HG02763 (cell line): ENCODE measurements at regions not wholly inside any gene's neighbourhood (a gene's known extent, or its start where the extent isn't known, plus 50 kb on each side); places are given as distances from the start of the nearest gene placed in this dataset.
"Not testable (repeated sequence)": the region's sequence is repeated elsewhere in the genome, so short reads cannot be mapped to it uniquely, and the experiment has no call there.

ENCODE experiments used
- ATAC-seq: cut with Tn5 transposase; IDR thresholded peaks from one replicate; pipeline ENCODE4 v1.9.1; 2021; ENCODE audit warnings: mild to moderate bottlenecking, moderate library complexity; ENCODE audit not compliant: unreplicated experiment

DNA sequence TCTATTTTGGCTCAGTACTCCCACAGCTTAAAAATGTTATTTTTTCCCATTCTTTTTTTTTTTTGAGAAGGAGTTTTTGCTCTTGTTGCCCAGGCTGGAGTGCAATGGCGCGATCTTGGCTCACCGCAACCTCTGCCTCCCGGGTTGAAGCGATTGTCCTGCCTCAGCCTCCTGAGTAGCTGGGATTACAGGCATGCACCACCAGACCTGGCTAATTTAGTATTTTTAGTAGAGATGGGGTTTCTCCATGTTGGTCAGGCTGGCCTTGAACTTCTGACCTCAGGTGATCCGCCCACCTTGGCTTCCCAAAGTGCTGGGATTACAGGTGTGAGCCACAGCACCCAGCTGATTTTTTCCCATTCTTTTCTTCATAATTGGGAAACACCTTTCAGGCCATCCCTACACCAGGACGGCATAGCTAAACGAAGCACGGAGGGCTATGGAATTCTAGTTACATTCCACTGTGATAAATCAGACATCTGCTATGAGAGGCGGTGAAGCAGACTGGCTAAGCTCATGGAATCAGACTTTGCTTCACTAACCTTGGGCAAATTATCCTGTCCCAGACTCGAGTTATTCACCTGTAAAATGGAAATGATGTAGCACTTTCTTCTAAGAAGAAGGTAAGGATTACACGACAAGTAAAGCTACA lies 68.7 kb upstream of the ZFAND5 start:
- ATAC-seq = not testable (repeated sequence)

DNA sequence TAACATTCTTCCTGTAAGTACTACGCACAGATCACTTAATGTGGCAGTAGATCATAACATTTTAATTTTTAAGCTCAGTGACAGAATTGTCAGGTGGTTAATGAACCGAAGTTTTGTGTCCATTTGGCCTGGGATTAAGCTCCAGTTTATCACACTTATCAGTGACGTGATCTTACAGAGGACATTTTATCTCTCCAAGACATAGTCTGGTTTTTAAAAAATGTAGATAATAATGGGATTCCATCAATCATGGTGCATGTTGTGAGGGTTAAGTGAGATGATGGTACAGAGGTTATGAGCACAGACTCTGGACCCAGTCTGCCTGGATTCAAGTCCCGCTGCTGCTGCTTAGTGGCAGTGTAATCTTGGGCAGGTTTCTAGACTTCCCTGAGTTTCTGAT lies 66.0 kb upstream of the ZFAND5 start:
- ATAC-seq = no peak

DNA sequence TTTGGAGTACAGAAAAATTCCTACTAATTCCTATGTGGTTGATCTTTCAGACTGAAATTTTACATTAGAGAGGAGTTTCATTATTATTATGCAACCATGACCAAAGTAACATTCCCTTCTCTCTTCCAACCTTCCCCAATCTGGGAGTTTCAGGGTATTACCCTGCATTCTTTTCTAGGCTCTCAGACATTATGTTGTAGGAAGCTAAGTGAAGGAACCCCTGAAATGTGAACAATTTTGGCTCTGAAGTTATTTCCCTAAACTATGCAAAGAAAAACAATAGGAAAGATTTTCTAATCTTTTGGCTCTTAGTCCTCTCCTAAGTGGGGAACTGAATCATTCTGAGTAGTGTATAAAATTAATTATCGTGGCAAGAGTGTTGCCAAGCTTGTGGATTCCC lies 63.3 kb upstream of the ZFAND5 start:
- ATAC-seq = no peak

DNA sequence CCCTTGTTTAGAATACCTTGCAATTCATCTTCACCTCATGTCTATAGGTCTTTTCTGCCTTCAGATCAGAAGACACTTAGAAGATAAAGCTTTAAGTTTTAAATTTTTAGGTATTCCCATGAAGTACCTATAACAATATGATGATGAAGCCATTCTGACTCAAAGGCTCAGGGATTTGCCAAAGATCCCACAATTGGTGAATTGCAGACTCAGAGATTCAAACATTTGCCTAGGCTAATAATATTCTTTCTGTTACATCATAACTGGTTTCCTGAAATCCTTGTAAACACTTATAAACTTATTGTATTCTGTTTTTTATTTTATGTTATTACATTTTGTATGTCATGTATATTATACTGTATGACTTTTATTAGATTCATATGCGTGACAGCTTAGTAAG lies 62.8 kb upstream of the ZFAND5 start:
- no peak for ATAC-seq

DNA sequence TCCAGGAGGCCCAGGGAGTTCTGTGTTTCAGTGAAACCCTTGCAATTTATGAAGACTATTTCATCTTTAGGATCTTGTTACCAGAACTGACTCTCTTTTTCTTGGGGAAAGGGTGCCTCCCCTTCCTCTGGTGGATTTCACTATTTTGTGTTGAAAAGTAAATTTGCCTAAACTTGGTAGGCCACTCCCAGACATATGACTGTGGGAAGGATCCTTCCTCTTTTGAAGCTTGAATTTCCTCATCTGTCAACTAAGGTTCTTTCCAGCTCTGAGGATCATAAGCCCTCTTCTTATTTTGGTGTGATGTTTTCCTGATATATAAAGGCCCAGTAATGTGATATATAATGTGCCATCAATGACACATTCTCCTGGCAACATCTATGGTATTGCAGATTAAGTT lies 59.1 kb upstream of the ZFAND5 start:
- no peak for ATAC-seq

DNA sequence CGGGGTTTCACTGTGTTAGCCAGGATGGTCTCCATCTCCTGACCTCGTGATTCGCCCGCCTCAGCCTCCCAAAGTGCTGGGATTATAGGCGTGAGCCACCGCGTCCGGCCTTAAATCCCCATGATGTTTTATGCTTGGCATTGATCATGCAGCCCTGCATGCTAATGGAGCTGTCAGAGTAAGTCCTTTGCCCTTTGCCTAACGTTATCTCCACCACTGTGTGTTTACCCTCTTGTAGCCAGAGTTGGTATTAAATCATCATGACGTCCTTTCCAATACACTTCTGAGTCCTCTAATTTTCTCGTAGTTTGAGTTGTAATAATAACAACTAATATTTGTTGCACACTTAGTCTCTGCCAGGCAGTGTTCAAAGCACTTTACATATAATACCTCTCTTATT lies 57.2 kb upstream of the ZFAND5 start:
- ATAC-seq = no peak

DNA sequence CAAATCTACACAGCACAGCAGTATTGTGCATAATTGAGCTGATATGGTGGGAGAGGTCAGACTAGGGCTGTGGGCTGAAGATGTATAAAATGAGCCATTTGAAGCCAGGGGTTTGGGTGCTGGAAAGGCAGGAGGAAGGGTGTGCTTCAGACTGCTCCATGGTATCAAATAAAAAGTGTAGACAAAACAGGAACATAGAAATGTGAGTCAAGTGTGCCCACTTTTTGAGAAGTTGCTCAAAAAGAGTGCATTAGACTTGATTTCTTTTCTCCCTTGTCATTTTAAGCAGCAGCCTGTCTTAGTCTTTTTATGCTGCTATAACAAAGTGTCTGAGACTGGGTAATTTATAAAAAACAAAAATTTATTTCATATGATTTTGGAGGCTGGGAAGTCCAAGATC lies 55.8 kb upstream of the ZFAND5 start:
- ATAC-seq = no peak

DNA sequence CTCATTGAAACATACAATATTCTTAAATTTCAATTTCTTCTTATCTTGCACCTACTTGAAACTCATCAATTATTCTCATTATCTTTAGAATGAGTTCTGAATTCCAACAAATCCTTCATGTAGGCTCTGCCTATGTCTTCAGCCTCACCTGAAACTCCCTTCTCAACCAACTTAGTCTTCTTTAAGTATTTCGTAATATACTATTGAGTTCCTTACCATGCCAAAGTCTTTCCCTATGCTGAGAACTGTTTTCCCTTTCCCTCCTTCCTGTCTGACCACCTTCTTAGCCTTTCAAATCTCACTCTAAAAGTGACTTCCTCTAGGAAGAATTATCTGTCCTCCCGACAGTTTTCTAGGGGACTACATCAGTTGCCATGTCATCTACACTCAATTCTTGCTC lies 50.9 kb upstream of the ZFAND5 start:
- ATAC-seq = no peak

DNA sequence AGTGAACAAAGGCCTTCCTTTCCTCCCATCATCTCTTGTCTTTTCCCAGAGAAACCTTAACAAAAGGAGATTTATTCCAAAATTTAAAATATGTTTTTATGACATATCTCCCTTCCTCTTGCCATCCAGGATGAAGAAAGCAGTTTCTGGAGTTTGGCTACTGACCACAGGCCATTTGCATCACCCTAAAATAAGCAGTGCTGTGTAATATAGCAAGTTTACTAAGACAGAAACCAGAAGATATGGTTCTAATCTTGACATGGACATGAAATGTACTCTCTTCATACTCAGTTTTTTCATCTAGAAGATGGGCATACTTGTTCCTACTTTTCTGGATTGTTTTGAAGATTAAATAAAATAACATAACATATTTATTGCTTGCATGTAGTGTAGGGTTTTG lies 50.2 kb upstream of the ZFAND5 start:
- no peak for ATAC-seq
